Stimulated activated naive B cell treated with anti-CD40 and anti-IgM and Interleukin-4, amounts not matched to agents 10 μg/mL and 1 μg/mL and 100 μg/mL, for 72 hours (primary cell): ENCODE measurements at regions not wholly inside any gene's neighbourhood (a gene's known extent, or its start where the extent isn't known, plus 50 kb on each side); places are given as distances from the start of the nearest gene placed in this dataset.

Experiments used
- ATAC-seq, 2 donors: fragments of 150-1000 bp; cut with Tn5 transposase; replicated peaks; 2 replicates each; pipeline ENCODE4 v1.10.0; 2021; ENCODE audit warnings: moderate library complexity in 1 of 2
- DNase-seq: peaks from one replicate; pipeline ENCODE4 v3.0.0; 2021
- H3K27ac Mint-ChIP-seq: one replicate; pipeline ENCODE4 v1.8.0; 2022; ENCODE audit warnings: mild to moderate bottlenecking, mixed read lengths
- H3K27me3 Mint-ChIP-seq, 2 donors: one replicate each; pipeline ENCODE4 v1.8.0; 2022; ENCODE audit warnings: mixed read lengths in 2 of 2
- H3K36me3 Mint-ChIP-seq, 2 donors: one replicate each; pipeline ENCODE4 v1.8.0; 2022; ENCODE audit warnings: mixed read lengths in 2 of 2, mild to moderate bottlenecking in 1 of 2
- H3K4me1 Mint-ChIP-seq, 2 donors: one replicate each; pipeline ENCODE4 v1.8.0; 2022; ENCODE audit warnings: mixed read lengths in 2 of 2, mild to moderate bottlenecking in 1 of 2
- H3K4me3 Mint-ChIP-seq, 2 donors: one replicate each; pipeline ENCODE4 v1.8.0; 2022; ENCODE audit warnings: mild to moderate bottlenecking in 2 of 2, mixed read lengths in 2 of 2, moderate library complexity in 1 of 2
- H3K9me3 Mint-ChIP-seq, 2 donors: one replicate each; pipeline ENCODE4 v1.8.0; 2022; ENCODE audit warnings: mixed read lengths in 2 of 2, mild to moderate bottlenecking in 1 of 2

DNA sequence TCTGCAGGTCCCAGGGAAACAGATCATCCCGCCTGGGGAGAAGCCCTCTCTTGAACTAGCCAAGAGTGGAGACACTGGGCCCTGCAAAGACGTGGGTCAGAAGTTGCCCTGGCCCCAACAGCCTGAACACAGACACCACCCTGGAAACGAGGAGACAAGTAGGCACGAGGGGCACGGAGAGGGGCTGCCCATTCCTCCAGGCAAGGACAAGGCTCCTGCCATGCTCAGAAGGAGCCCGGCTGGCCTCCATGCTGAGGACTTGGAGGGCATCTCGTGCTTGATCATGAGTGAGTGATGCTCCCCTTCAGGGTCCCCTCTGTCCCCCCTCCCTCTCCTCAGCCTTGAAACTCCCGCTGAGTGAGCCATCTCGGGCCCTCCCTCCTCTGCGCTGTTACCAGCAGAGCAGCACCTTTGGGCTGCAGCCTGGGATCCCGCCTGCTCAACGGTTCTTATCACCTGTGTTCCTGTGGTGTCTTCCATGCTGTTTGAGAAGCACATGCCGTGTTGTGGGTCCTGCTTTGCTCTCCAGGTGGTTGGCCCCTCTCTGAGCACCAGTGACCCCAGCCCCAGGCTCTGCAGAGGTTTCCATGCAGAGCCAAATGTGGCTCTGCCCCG is 544.3 kb downstream of the TCERG1L start:
- Mint-ChIP-seq H3K36me3 (peaks cover 0 to 4% of the 10 kb centered on the region in 2 donors), H3K4me3 (no peak overlapping the region), H3K4me1 (no peaks in the 10 kb centered on the region), H3K27me3 (peaks cover 0 to 3% of the 10 kb centered on the region in 2 donors), H3K9me3 (peaks cover 12 to 15% of the 10 kb centered on the region in 2 donors), H3K27ac (no peak overlapping the region)
- ATAC-seq, result no peak
- DNase-seq, result no peak

DNA sequence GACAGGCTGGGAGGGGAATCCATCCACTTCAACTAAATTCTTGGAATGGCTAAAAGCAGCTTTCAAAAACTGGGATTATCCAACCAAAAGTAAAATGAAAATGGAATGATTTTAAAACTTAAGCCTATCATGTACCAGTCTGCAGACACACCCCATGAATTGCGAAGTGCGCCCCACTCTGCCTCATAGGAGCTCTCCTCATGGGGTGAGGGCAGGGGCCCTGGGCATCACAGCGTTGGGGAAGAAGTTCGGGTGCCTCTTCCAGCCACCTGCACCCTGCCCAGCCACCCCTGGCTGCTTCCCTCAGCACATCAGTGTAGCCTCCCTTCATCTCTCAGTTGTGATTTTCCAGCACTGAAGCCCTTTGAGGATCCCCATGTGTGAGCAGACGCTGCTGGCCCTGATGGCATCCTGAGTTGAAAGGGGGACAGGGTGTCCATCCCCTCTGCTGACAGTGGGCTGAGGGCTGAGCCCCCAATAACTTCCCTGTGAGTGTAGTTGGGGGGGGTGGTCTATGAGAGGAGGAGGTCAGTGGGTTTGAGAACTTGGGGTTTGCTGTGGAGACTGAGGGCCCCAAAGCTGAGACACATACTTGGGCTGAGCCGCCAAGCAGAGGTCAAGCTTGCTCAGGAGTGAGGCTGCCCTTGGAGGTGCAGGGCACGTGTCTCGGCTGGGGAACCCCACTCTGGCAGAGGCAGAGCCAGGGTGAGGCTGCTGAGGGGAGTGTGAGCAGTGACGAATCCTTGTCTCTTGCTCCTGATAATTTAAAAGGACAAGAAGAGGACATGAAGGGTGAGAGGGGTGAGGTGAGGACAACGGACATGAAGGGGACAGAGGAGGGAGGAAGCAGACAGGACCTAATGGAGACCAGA is 542.1 kb downstream of the TCERG1L start:
- peaks cover 0 to 3% of the 10 kb centered on the region in 2 donors for H3K27me3 Mint-ChIP-seq
- DNase-seq (no peak), ATAC-seq (peak in 1 of 2 donors; percentile 2)
- H3K9me3 Mint-ChIP-seq, result peaks cover 11 to 15% of the 10 kb centered on the region in 2 donors
- H3K4me1 Mint-ChIP-seq, result no peaks in the 10 kb centered on the region
- no peak overlapping the region for H3K27ac Mint-ChIP-seq
- no peak overlapping the region for H3K4me3 Mint-ChIP-seq
- peaks cover 0 to 4% of the 10 kb centered on the region in 2 donors for H3K36me3 Mint-ChIP-seq

- no peaks in the 10 kb centered on the region for H3K4me1 Mint-ChIP-seq
- peak in 1 of 2 donors; percentile 10 for ATAC-seq
Measured at GRCh38 chr10:130770018-130770630, 541.4 kb downstream of the TCERG1L start.

GRCh38 chr10:130771491-130771946 is 540.0 kb downstream of the TCERG1L start:
- Mint-ChIP-seq H3K4me1 (no peaks in the 10 kb centered on the region), H3K27me3 (peaks cover 0 to 3% of the 10 kb centered on the region in 2 donors), H3K27ac (no peak overlapping the region), H3K36me3 (peaks cover 0 to 4% of the 10 kb centered on the region in 2 donors), H3K9me3 (peaks cover 11 to 15% of the 10 kb centered on the region in 2 donors), H3K4me3 (no peak overlapping the region)
- no peak for ATAC-seq
- no peak for DNase-seq

More at GRCh38 chr10:130770018-130770630, 541.4 kb downstream of the TCERG1L start:
- Mint-ChIP-seq H3K36me3 (peaks cover 0 to 4% of the 10 kb centered on the region in 2 donors), H3K9me3 (peaks cover 11 to 15% of the 10 kb centered on the region in 2 donors), H3K4me3 (no peak overlapping the region), H3K27ac (no peak overlapping the region), H3K27me3 (peaks cover 0 to 3% of the 10 kb centered on the region in 2 donors)
- DNase-seq, result no peak

- Mint-ChIP-seq H3K4me3 (no peak overlapping the region), H3K27me3 (peaks cover 0 to 3% of the 10 kb centered on the region in 2 donors), H3K9me3 (peaks cover 11 to 15% of the 10 kb centered on the region in 2 donors), H3K27ac (no peak overlapping the region), H3K36me3 (peaks cover 0 to 4% of the 10 kb centered on the region in 2 donors), H3K4me1 (no peaks in the 10 kb centered on the region)
- DNase-seq (no peak), ATAC-seq (no peak)
Measured at GRCh38 chr10:130772056-130772455, 539.5 kb downstream of the TCERG1L start.

DNA sequence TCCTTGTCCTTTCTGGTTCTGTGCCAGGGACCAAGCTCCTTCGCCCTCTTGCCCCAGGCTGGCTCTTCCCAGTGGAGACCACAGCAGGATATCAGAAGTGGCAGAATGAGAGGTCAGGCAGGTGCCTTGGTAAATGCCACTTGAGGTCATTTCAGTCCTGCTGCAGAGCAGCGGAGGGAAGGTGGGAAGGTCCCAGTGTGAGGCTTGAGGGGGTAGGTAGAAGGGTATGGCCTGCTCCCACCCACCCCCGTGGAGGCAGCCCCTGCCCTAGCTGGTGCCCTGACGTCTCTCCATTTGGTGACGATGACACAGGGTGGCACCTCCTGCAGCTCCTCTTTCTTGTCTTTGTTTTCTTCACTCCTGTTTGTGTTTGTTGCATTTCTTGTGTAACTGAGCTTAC is 538.8 kb downstream of the TCERG1L start:
- no peak overlapping the region for H3K4me3 Mint-ChIP-seq
- H3K36me3 Mint-ChIP-seq, result peaks cover 0 to 4% of the 10 kb centered on the region in 2 donors
- DNase-seq (no peak), ATAC-seq (no peak)
- no peak overlapping the region for H3K27ac Mint-ChIP-seq
- peaks cover 8 to 13% of the 10 kb centered on the region in 2 donors for H3K9me3 Mint-ChIP-seq
- peaks cover 0 to 3% of the 10 kb centered on the region in 2 donors for H3K27me3 Mint-ChIP-seq
- no peaks in the 10 kb centered on the region for H3K4me1 Mint-ChIP-seq

DNA sequence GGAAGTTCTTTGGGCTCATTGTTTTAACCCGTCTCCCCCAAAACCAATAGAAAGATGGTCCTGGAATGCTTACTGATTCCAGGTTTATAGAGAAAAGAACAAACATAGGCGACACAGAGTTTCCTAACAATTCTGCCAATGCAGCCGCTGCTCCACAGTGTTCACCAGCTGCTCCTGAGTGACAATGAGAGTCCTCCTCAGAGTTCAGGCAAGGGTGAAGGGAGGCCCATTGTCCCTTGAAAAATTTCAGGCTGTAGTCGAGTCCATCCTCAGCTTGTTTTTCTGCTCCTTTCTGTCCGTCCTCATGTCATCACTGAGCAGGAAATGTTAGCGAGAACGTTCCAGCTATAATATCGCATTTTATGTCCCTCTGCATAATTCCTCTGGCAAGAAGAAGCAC is 537.6 kb downstream of the TCERG1L start:
- H3K4me1 Mint-ChIP-seq, result no peaks in the 10 kb centered on the region
- no peak overlapping the region for H3K4me3 Mint-ChIP-seq
- peaks cover 0 to 3% of the 10 kb centered on the region in 2 donors for H3K27me3 Mint-ChIP-seq
- no peaks in the 10 kb centered on the region for H3K36me3 Mint-ChIP-seq
- peaks cover 4 to 6% of the 10 kb centered on the region in 2 donors for H3K9me3 Mint-ChIP-seq
- DNase-seq (no peak), ATAC-seq (no peak)
- H3K27ac Mint-ChIP-seq, result no peak overlapping the region

DNA sequence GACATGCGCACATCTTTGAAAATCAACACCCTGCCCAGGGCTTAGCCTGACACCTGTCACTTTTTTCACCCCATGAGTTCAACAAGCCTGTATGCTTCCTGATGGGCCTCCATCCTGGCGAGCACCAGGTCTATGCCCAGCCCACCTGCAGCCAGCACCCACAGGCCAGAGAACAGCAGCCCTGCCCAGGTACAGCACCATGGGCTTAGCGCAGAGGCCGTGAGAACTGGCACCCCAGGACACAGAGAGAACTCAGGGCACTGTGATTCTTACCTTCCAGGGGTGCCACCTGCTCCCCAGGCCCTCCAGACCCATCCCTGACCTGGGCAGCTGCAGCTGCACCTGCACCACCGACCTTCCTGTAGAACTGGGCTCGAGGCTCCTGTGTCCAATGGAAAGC is 536.6 kb downstream of the TCERG1L start:
- no peaks in the 10 kb centered on the region for H3K9me3 Mint-ChIP-seq
- H3K4me1 Mint-ChIP-seq, result no peaks in the 10 kb centered on the region
- no peak overlapping the region for H3K27ac Mint-ChIP-seq
- H3K27me3 Mint-ChIP-seq, result no peaks in the 10 kb centered on the region
- DNase-seq (no peak), ATAC-seq (no peak)
- H3K4me3 Mint-ChIP-seq, result no peak overlapping the region
- H3K36me3 Mint-ChIP-seq, result no peaks in the 10 kb centered on the region

DNA sequence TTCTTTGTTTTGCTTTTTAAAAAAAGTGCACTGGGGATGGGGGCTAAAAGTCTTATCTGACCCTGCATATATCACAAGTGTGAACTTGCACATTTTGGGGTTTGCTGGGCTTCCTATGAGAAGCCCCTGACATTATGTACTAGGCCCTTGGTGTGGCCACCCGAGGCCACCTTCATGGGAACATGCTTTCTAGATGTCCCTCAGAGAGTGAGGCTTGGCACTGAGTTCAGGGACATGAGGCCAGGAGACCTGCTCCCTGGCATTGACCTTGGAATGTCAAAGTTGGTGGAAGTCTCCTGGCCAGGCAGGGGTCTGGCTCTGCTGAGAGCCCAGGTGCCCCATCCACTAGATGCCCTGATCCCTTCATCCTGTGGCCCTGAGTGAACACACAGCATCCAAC is 536.2 kb downstream of the TCERG1L start:
- Mint-ChIP-seq H3K9me3 (no peaks in the 10 kb centered on the region), H3K27ac (no peak overlapping the region), H3K27me3 (no peaks in the 10 kb centered on the region), H3K4me1 (no peaks in the 10 kb centered on the region), H3K36me3 (no peaks in the 10 kb centered on the region), H3K4me3 (no peak overlapping the region)
- ATAC-seq (no peak), DNase-seq (no peak)

DNA sequence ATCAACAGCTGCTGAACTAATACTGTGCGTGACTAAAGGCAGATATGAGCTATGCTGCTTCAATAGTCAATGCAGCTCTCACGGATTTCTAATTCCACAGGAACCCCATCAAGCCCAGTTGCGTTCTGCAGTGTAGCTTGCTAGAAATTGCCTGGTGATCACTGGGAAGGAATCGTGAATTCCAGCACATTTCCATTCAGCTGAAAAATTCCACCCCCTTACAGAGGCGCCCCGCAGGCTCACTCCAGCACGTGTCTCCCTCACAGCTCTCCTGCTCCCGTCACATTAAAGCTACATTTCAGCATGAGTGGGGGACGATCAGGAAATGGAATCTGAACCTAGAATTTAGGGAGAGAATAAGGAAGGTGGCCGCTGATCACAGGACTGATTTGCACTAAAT is 534.8 kb downstream of the TCERG1L start:
- Mint-ChIP-seq H3K36me3 (no peaks in the 10 kb centered on the region), H3K9me3 (no peaks in the 10 kb centered on the region), H3K27me3 (no peaks in the 10 kb centered on the region), H3K4me3 (no peak overlapping the region), H3K4me1 (no peaks in the 10 kb centered on the region), H3K27ac (no peak overlapping the region)
- no peak for ATAC-seq
- no peak for DNase-seq

GRCh38 chr10:130777507-130778165 is 533.9 kb downstream of the TCERG1L start:
- H3K4me3 Mint-ChIP-seq, result no peak overlapping the region
- H3K4me1 Mint-ChIP-seq, result no peaks in the 10 kb centered on the region
- ATAC-seq, result no peak

GRCh38 chr10:130778166-130778545 is 533.4 kb downstream of the TCERG1L start:
- no peak for DNase-seq
- H3K27me3 Mint-ChIP-seq, result no peaks in the 10 kb centered on the region
- H3K4me1 Mint-ChIP-seq, result no peaks in the 10 kb centered on the region
- no peaks in the 10 kb centered on the region for H3K36me3 Mint-ChIP-seq
- ATAC-seq, result no peak
- H3K4me3 Mint-ChIP-seq, result no peak overlapping the region
- H3K27ac Mint-ChIP-seq, result no peak overlapping the region
- H3K9me3 Mint-ChIP-seq, result no peaks in the 10 kb centered on the region

More at GRCh38 chr10:130777507-130778165, 533.9 kb downstream of the TCERG1L start:
- no peaks in the 10 kb centered on the region for H3K36me3 Mint-ChIP-seq
- H3K9me3 Mint-ChIP-seq, result no peaks in the 10 kb centered on the region
- H3K27ac Mint-ChIP-seq, result no peak overlapping the region
- no peak for DNase-seq
- H3K27me3 Mint-ChIP-seq, result no peaks in the 10 kb centered on the region

DNA sequence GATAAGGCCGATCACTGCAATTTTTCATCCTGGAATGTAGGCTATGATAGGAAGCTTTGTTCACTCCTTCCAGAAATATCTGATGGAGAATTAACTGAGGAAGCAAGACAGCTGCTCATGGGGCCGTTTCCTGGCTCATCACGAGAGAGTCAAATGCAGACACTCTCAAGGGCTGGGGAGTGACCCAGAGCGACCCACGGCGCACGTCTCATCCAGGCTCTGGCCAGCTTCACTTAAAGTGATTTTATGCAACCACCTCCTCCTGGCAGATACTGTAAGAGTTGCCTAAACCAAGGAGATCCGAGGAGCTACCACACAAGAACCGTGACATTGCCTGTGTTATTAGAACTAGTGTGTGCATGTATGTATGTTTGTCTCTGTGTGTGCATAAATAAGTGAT is 530.8 kb downstream of the TCERG1L start:
- H3K27ac Mint-ChIP-seq, result no peak overlapping the region
- H3K27me3 Mint-ChIP-seq, result no peaks in the 10 kb centered on the region
- H3K9me3 Mint-ChIP-seq, result no peaks in the 10 kb centered on the region
- no peaks in the 10 kb centered on the region for H3K4me1 Mint-ChIP-seq
- H3K4me3 Mint-ChIP-seq, result no peak overlapping the region
- ATAC-seq (no peak), DNase-seq (no peak)
- H3K36me3 Mint-ChIP-seq, result no peaks in the 10 kb centered on the region

- Mint-ChIP-seq H3K4me3 (no peak overlapping the region), H3K27ac (no peak overlapping the region), H3K9me3 (no peaks in the 10 kb centered on the region), H3K36me3 (no peaks in the 10 kb centered on the region), H3K27me3 (no peaks in the 10 kb centered on the region), H3K4me1 (no peaks in the 10 kb centered on the region)
- ATAC-seq (no peak), DNase-seq (no peak)
Measured at GRCh38 chr10:130781206-130781605, 530.3 kb downstream of the TCERG1L start.
